HEK293T (cell line): ENCODE measurements at regions not wholly inside any gene's neighbourhood (a gene's known extent, or its start where the extent isn't known, plus 50 kb on each side); places are given as distances from the start of the nearest gene placed in this dataset.
"Not testable (repeated sequence)": the region's sequence is repeated elsewhere in the genome, so short reads cannot be mapped to it uniquely, and the experiment has no call there.

Experiments used
- CTCF ChIA-PET: fragments of 350-600 bp; formaldehyde crosslinking; extraction: SDS; loops from one replicate; lab custom pipeline; 2021; ENCODE audit warnings: antibody characterized with exemption, inconsistent platforms; lab: Yijun Ruan, JAX
- POLR2A ChIA-PET: fragments of 350-600 bp; formaldehyde crosslinking; extraction: SDS; loops from one replicate; lab custom pipeline; 2020; ENCODE audit warnings: antibody characterized with exemption, inconsistent platforms; lab: Yijun Ruan, JAX
- DNase-seq: peaks from one replicate; pipeline ENCODE4 v3.0.0; 2012; ENCODE audit warnings: mixed read lengths; ENCODE audit errors: extremely low spot score
- ARNT ChIP-seq: fragments of 450-650 bp; IDR thresholded peaks from 2 replicates; pipeline ENCODE4 v1.6.1; 2017; ENCODE audit warnings: mild to moderate bottlenecking
- BHLHE40 ChIP-seq: fragments of 450-650 bp; IDR thresholded peaks from 2 replicates; pipeline ENCODE4 v1.6.1; 2016; ENCODE audit warnings: mild to moderate bottlenecking, moderate library complexity, borderline replicate concordance
- CTBP1 ChIP-seq: fragments of 450-650 bp; IDR thresholded peaks from 2 replicates; pipeline ENCODE4 v1.6.1; 2016; ENCODE audit warnings: borderline replicate concordance
- ELF4 ChIP-seq: fragments of 450-650 bp; IDR thresholded peaks from 2 replicates; pipeline ENCODE4 v1.6.1; 2017; ENCODE audit warnings: antibody characterized with exemption
- FOXA1 ChIP-seq: fragments of 450-650 bp; IDR thresholded peaks from 2 replicates; pipeline ENCODE4 v1.6.1; 2016; ENCODE audit warnings: mild to moderate bottlenecking
- FOXK2 ChIP-seq: fragments of 450-650 bp; IDR thresholded peaks from 2 replicates; pipeline ENCODE4 v1.6.1; 2016; ENCODE audit warnings: mild to moderate bottlenecking
- FOXM1 ChIP-seq: fragments of 450-650 bp; IDR thresholded peaks from 2 replicates; pipeline ENCODE4 v1.6.1; 2017; ENCODE audit warnings: mild to moderate bottlenecking, borderline replicate concordance
- HDGF ChIP-seq: fragments of 450-650 bp; IDR thresholded peaks from 2 replicates; pipeline ENCODE4 v1.6.1; 2017; ENCODE audit warnings: antibody characterized with exemption, borderline replicate concordance
- L3MBTL2 ChIP-seq: fragments of 450-650 bp; conservative IDR thresholded peaks from 2 replicates; pipeline ENCODE4 v1.6.1; 2016; ENCODE audit warnings: mild to moderate bottlenecking
- LEF1 ChIP-seq: fragments of 450-650 bp; IDR thresholded peaks from 2 replicates; pipeline ENCODE4 v1.6.1; 2017; ENCODE audit warnings: mild to moderate bottlenecking, borderline replicate concordance
- NFRKB ChIP-seq: fragments of 450-650 bp; IDR thresholded peaks from 2 replicates; pipeline ENCODE4 v1.6.1; 2016; ENCODE audit warnings: mild to moderate bottlenecking, moderate library complexity
- PKNOX1 ChIP-seq: fragments of 450-650 bp; IDR thresholded peaks from 2 replicates; pipeline ENCODE4 v1.6.1; 2016
- SP1 ChIP-seq: fragments of 450-650 bp; IDR thresholded peaks from 2 replicates; pipeline ENCODE4 v1.6.1; 2017
- SUZ12 ChIP-seq: fragments of 450-650 bp; IDR thresholded peaks from 2 replicates; pipeline ENCODE4 v1.6.1; 2016; ENCODE audit warnings: mild to moderate bottlenecking
- TARDBP ChIP-seq: fragments of 450-650 bp; IDR thresholded peaks from 2 replicates; pipeline ENCODE4 v1.6.1; 2016
- ZNF384 ChIP-seq: fragments of 450-650 bp; IDR thresholded peaks from 2 replicates; pipeline ENCODE4 v1.6.1; 2016

- TF ChIP-seq SUZ12 (no peak), ELF4 (no peak), LEF1 (no peak), PKNOX1 (no peak), CTBP1 (no peak), BHLHE40 (no peak), HDGF (no peak), SP1 (no peak)
- DNase-seq, result no peak
- POLR2A ChIA-PET, result no interaction called here
- CTCF ChIA-PET, result interaction anchor here (0.7 kb wide), 1 partner anchor 1028 kb away, joined by 3 read pairs; no protein-coding TSS in a partner anchor
Observed at GRCh38 chr1:73475316-73475870, 722.6 kb downstream of the LRRIQ3 start.

- ChIA-PET CTCF (no interaction called here), POLR2A (no interaction called here)
- no peak for TF ChIP-seq SP1
- no peak for TF ChIP-seq PKNOX1
- no peak for TF ChIP-seq SUZ12
- no peak for TF ChIP-seq BHLHE40
- no peak for TF ChIP-seq LEF1
- TF ChIP-seq L3MBTL2, result no peak; the same call in 1 of the 2 replicates
- TF ChIP-seq FOXM1, result no peak
- TF ChIP-seq NFRKB, result no peak
- no peak for TF ChIP-seq ELF4
- TF ChIP-seq ARNT, result no peak
- TF ChIP-seq ZNF384, result no peak
- no peak for TF ChIP-seq CTBP1
- no peak for DNase-seq
Observed at GRCh38 chr1:73472810-73473209, 725.2 kb downstream of the LRRIQ3 start.

GRCh38 chr1:73467731-73468130 is 730.2 kb downstream of the LRRIQ3 start:
- no peak for DNase-seq
- TF ChIP-seq FOXA1 (no peak), ZNF384 (no peak), LEF1 (no peak), SP1 (no peak), SUZ12 (no peak), FOXK2 (no peak), NFRKB (no peak), L3MBTL2 (no peak), HDGF (no peak), BHLHE40 (no peak), TARDBP (no peak), FOXM1 (no peak), PKNOX1 (no peak), ARNT (no peak), ELF4 (no peak), CTBP1 (no peak)
- CTCF ChIA-PET, result no interaction called here
- POLR2A ChIA-PET, result no interaction called here

DNA sequence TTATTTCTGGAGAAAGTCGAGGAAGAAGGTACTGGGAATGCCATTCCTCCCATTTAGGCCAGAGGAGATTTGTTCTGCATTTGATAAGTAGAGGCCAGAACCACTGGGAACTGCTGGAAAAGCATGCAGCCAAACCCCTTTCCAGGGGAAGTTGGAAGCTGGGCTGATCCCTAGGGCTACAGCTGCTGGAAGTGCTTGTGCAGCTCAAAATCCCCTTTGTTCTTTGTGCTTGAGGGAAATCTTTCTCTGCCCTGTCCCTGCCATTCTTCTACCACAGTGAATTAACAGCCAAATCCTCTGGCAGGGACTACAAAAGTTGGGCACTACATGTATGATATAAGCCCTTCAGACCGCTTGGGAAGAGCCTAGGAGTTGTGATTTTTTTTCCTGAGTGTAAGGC is 734.1 kb downstream of the LRRIQ3 start:
- ChIA-PET CTCF (no interaction called here), POLR2A (no interaction called here)
- TF ChIP-seq ZNF384 (no peak), FOXK2 (no peak), LEF1 (no peak), L3MBTL2 (no peak), SP1 (no peak), ARNT (no peak), BHLHE40 (no peak), FOXA1 (no peak)
- no peak for DNase-seq

GRCh38 chr1:73452522-73452921 is 745.5 kb downstream of the LRRIQ3 start:
- POLR2A ChIA-PET, result no interaction called here
- no peak for DNase-seq
- TF ChIP-seq SUZ12 (no peak), SP1 (no peak), ELF4 (no peak), BHLHE40 (no peak), FOXM1 (no peak), HDGF (no peak), ARNT (no peak), LEF1 (no peak), L3MBTL2 (no peak), FOXA1 (no peak), PKNOX1 (no peak), TARDBP (no peak), CTBP1 (no peak), FOXK2 (no peak), ZNF384 (no peak), NFRKB (no peak)

GRCh38 chr1:73450668-73451067 is 747.3 kb downstream of the LRRIQ3 start:
- POLR2A ChIA-PET, CTCF ChIA-PET, DNase-seq: not testable (repeated sequence)

More at GRCh38 chr1:73452522-73452921, 745.5 kb downstream of the LRRIQ3 start:
- CTCF ChIA-PET, result no interaction called here
